ENCODE measurements at regions not wholly inside any gene's neighbourhood (a gene's known extent, or its start where the extent isn't known, plus 50 kb on each side); places are given as distances from the start of the nearest gene placed in this dataset.

GRCh38 chr2:186164325-186164724 is 321.7 kb upstream of the ZC3H15 start:
- no peak for TF ChIP-seq CTCF (IDR thresholded peaks at IDR 0.05)
- TF ChIP-seq EP300 (IDR thresholded peaks at IDR 0.05): no peak
